ENCODE measurements at regions not wholly inside any gene's neighbourhood (a gene's known extent, or its start where the extent isn't known, plus 50 kb on each side); places are given as distances from the start of the nearest gene placed in this dataset.
"Not testable (repeated sequence)": the region's sequence is repeated elsewhere in the genome, so short reads cannot be mapped to it uniquely, and the experiment has no call there.

- DNase-seq, result no peak
Observed at GRCh38 chr7:91408388-91409154, 144.3 kb downstream of the FZD1 start.

- no peak for DNase-seq
Observed at GRCh38 chr7:91411060-91411459, 146.8 kb downstream of the FZD1 start.

- DNase-seq, result no peak
Observed at GRCh38 chr7:91412298-91412697, 148.1 kb downstream of the FZD1 start.

GRCh38 chr7:91414734-91415133, 150.5 kb downstream of the FZD1 start:
- DNase-seq, result no peak

- no peak for DNase-seq
Observed at GRCh38 chr7:91416155-91416865, 152.1 kb downstream of the FZD1 start.

- DNase-seq, result no peak
Observed at GRCh38 chr7:91420606-91421005, 156.4 kb downstream of the FZD1 start.

- DNase-seq, result no peak
Observed at GRCh38 chr7:91421018-91421417, 156.8 kb downstream of the FZD1 start.

- DNase-seq, result no peak
Observed at GRCh38 chr7:91424371-91424770, 160.1 kb downstream of the FZD1 start.

GRCh38 chr7:91425149-91425548, 160.9 kb downstream of the FZD1 start:
- no peak for DNase-seq

- DNase-seq, result no peak
Observed at GRCh38 chr7:91427051-91427450, 162.8 kb downstream of the FZD1 start.

- no peak for DNase-seq
Observed at GRCh38 chr7:91431601-91432000, 167.4 kb downstream of the FZD1 start.

- no peak for DNase-seq
Observed at GRCh38 chr7:91434836-91435235, 170.6 kb downstream of the FZD1 start.

GRCh38 chr7:91435381-91436059, 171.3 kb downstream of the FZD1 start:
- no peak for DNase-seq

GRCh38 chr7:91436655-91437054, 172.4 kb downstream of the FZD1 start:
- no peak for DNase-seq

- DNase-seq, result not testable (repeated sequence)
Observed at GRCh38 chr7:91440198-91440597, 176.0 kb downstream of the FZD1 start.

GRCh38 chr7:91443862-91444261, 179.6 kb downstream of the FZD1 start:
- no peak for DNase-seq

GRCh38 chr7:91446819-91447218, 182.6 kb downstream of the FZD1 start:
- no peak for DNase-seq

- DNase-seq, result no peak
Observed at GRCh38 chr7:91455411-91455810, 191.2 kb downstream of the FZD1 start.

GRCh38 chr7:91457208-91457607, 193.0 kb downstream of the FZD1 start:
- no peak for DNase-seq

GRCh38 chr7:91459539-91459938, 195.3 kb downstream of the FZD1 start:
- no peak for DNase-seq

- DNase-seq, result no peak
Observed at GRCh38 chr7:91462316-91462715, 198.1 kb downstream of the FZD1 start.

GRCh38 chr7:91463330-91463729, 199.1 kb downstream of the FZD1 start:
- DNase-seq, result no peak

- DNase-seq, result no peak
Observed at GRCh38 chr7:91465595-91466061, 201.4 kb downstream of the FZD1 start.

GRCh38 chr7:91468256-91468655, 204.0 kb downstream of the FZD1 start:
- DNase-seq, result no peak

All from T1000 (cell line).